KOPT-K1 (cell line): ENCODE measurements at regions not wholly inside any gene's neighbourhood (a gene's known extent, or its start where the extent isn't known, plus 50 kb on each side); places are given as distances from the start of the nearest gene placed in this dataset.

ENCODE experiments used
- H3K27ac ChIP-seq: fragments of 200-600 bp; sonication (generic); 2 replicates; pipeline ENCODE4 v1.5.1; 2016; ENCODE audit warnings: antibody characterized with exemption, mild to moderate bottlenecking, low read depth, low read length; ENCODE audit not compliant: poor library complexity, severe bottlenecking
- H3K36me3 ChIP-seq: fragments of 200-600 bp; sonication (generic); 2 replicates; pipeline ENCODE4 v1.5.1; 2017; ENCODE audit warnings: antibody characterized with exemption, mild to moderate bottlenecking, low read length, moderate library complexity; ENCODE audit not compliant: insufficient read depth
- H3K9me3 ChIP-seq: fragments of 200-600 bp; sonication (generic); 2 replicates; pipeline ENCODE4 v1.5.1; 2017; ENCODE audit warnings: antibody characterized with exemption, low read length, mild to moderate bottlenecking; ENCODE audit not compliant: insufficient read depth, poor library complexity, severe bottlenecking

- Histone ChIP-seq H3K36me3 (no peaks in the 10 kb centered on the region), H3K27ac (no peak overlapping the region), H3K9me3 (no peaks in the 10 kb centered on the region)
Observed at GRCh38 chr18:61019338-61020301, 313.6 kb upstream of the CDH20 start.

- Histone ChIP-seq H3K27ac (no peak overlapping the region), H3K36me3 (no peaks in the 10 kb centered on the region), H3K9me3 (no peaks in the 10 kb centered on the region)
Observed at GRCh38 chr18:61025596-61025995, 307.6 kb upstream of the CDH20 start.

GRCh38 chr18:61031626-61032025 is 301.6 kb upstream of the CDH20 start:
- Histone ChIP-seq H3K9me3 (no peaks in the 10 kb centered on the region), H3K36me3 (no peaks in the 10 kb centered on the region), H3K27ac (no peak overlapping the region)

- H3K9me3 ChIP-seq: no peaks in the 10 kb centered on the region
- no peaks in the 10 kb centered on the region for H3K36me3 ChIP-seq
- no peak overlapping the region for H3K27ac ChIP-seq
Observed at GRCh38 chr18:61034580-61034979, 298.6 kb upstream of the CDH20 start.

- no peaks in the 10 kb centered on the region for H3K9me3 ChIP-seq
- H3K36me3 ChIP-seq: no peaks in the 10 kb centered on the region
- H3K27ac ChIP-seq: no peak overlapping the region
Observed at GRCh38 chr18:61039251-61039650, 294.0 kb upstream of the CDH20 start.

- Histone ChIP-seq H3K9me3 (no peaks in the 10 kb centered on the region), H3K27ac (no peak overlapping the region), H3K36me3 (no peaks in the 10 kb centered on the region)
Observed at GRCh38 chr18:61047794-61048193, 285.4 kb upstream of the CDH20 start.

- no peaks in the 10 kb centered on the region for H3K9me3 ChIP-seq
- H3K36me3 ChIP-seq: no peaks in the 10 kb centered on the region
- H3K27ac ChIP-seq: no peak overlapping the region
Observed at GRCh38 chr18:61057443-61057842, 275.8 kb upstream of the CDH20 start.

- Histone ChIP-seq H3K36me3 (no peaks in the 10 kb centered on the region), H3K27ac (no peak overlapping the region), H3K9me3 (no peaks in the 10 kb centered on the region)
Observed at GRCh38 chr18:61062258-61062657, 271.0 kb upstream of the CDH20 start.

- H3K9me3 ChIP-seq: no peaks in the 10 kb centered on the region
- no peak overlapping the region for H3K27ac ChIP-seq
- H3K36me3 ChIP-seq: no peaks in the 10 kb centered on the region
Observed at GRCh38 chr18:61064911-61065310, 268.3 kb upstream of the CDH20 start.

- H3K36me3 ChIP-seq: no peaks in the 10 kb centered on the region
- no peak overlapping the region for H3K27ac ChIP-seq
- H3K9me3 ChIP-seq: no peaks in the 10 kb centered on the region
Observed at GRCh38 chr18:61076986-61077385, 256.2 kb upstream of the CDH20 start.

GRCh38 chr18:61079714-61080113 is 253.5 kb upstream of the CDH20 start:
- H3K27ac ChIP-seq: no peak overlapping the region
- no peaks in the 10 kb centered on the region for H3K9me3 ChIP-seq
- no peaks in the 10 kb centered on the region for H3K36me3 ChIP-seq

- Histone ChIP-seq H3K36me3 (no peaks in the 10 kb centered on the region), H3K9me3 (no peaks in the 10 kb centered on the region), H3K27ac (no peak overlapping the region)
Observed at GRCh38 chr18:61080954-61081528, 252.2 kb upstream of the CDH20 start.

GRCh38 chr18:61082976-61083630 is 250.1 kb upstream of the CDH20 start:
- Histone ChIP-seq H3K36me3 (no peaks in the 10 kb centered on the region), H3K27ac (no peak overlapping the region)

GRCh38 chr18:61085036-61085435 is 248.2 kb upstream of the CDH20 start:
- H3K36me3 ChIP-seq: no peaks in the 10 kb centered on the region
- H3K27ac ChIP-seq: no peak overlapping the region
- H3K9me3 ChIP-seq: no peaks in the 10 kb centered on the region

More at GRCh38 chr18:61082976-61083630, 250.1 kb upstream of the CDH20 start:
- no peaks in the 10 kb centered on the region for H3K9me3 ChIP-seq

GRCh38 chr18:61085761-61086160 is 247.5 kb upstream of the CDH20 start:
- Histone ChIP-seq H3K9me3 (no peaks in the 10 kb centered on the region), H3K36me3 (no peaks in the 10 kb centered on the region), H3K27ac (no peak overlapping the region)
